ENCODE measurements at regions not wholly inside any gene's neighbourhood (a gene's known extent, or its start where the extent isn't known, plus 50 kb on each side); places are given as distances from the start of the nearest gene placed in this dataset.

GRCh38 chr17:77890771-77891170 lies 67.7 kb upstream of the TNRC6C start:
- Histone ChIP-seq H3K4me1 (ENCODE audit: insufficient read depth, poor library complexity, severe bottlenecking) (peaks cover 2% of the 10 kb centered on the region), H3K9me3 (ENCODE audit: severe bottlenecking) (no peaks in the 10 kb centered on the region), H3K27me3 (ENCODE audit: insufficient read depth, poor library complexity, severe bottlenecking) (peaks cover 35% of the 10 kb centered on the region), H3K36me3 (ENCODE audit: low read depth) (no peaks in the 10 kb centered on the region), H3K27ac (ENCODE audit: poor library complexity, severe bottlenecking) (no peak overlapping the region), H3K4me3 (ENCODE audit: severe bottlenecking) (no peak overlapping the region)
- TF ChIP-seq CTCF (IDR thresholded peaks at IDR 0.05; ENCODE audit: poor library complexity, severe bottlenecking), result no peak
- ATAC-seq (ENCODE audit: low read depth) (no peak), DNase-seq (ENCODE audit: low spot score) (peak; percentile 34)

- Histone ChIP-seq H3K27me3 (ENCODE audit: insufficient read depth, poor library complexity, severe bottlenecking) (peaks cover 26% of the 10 kb centered on the region), H3K4me3 (ENCODE audit: severe bottlenecking) (no peak overlapping the region), H3K4me1 (ENCODE audit: insufficient read depth, poor library complexity, severe bottlenecking) (peaks cover 2% of the 10 kb centered on the region), H3K27ac (ENCODE audit: poor library complexity, severe bottlenecking) (no peak overlapping the region), H3K9me3 (ENCODE audit: severe bottlenecking) (no peaks in the 10 kb centered on the region), H3K36me3 (ENCODE audit: low read depth) (no peaks in the 10 kb centered on the region)
- ATAC-seq (ENCODE audit: low read depth) (no peak), DNase-seq (ENCODE audit: low spot score) (peak; percentile 42)
- TF ChIP-seq CTCF (IDR thresholded peaks at IDR 0.05; ENCODE audit: poor library complexity, severe bottlenecking), result no peak
These were observed 66.9 kb upstream of the TNRC6C start for GRCh38 chr17:77891602-77892001.

GRCh38 chr17:77892031-77892430 lies 66.5 kb upstream of the TNRC6C start:
- ATAC-seq (ENCODE audit: low read depth) (no peak), DNase-seq (ENCODE audit: low spot score) (peak; percentile 30)
- no peak overlapping the region for H3K27ac ChIP-seq (ENCODE audit: poor library complexity, severe bottlenecking)
- H3K4me3 ChIP-seq (ENCODE audit: severe bottlenecking), result no peak overlapping the region
- no peaks in the 10 kb centered on the region for H3K36me3 ChIP-seq (ENCODE audit: low read depth)
- peaks cover 2% of the 10 kb centered on the region for H3K4me1 ChIP-seq (ENCODE audit: insufficient read depth, poor library complexity, severe bottlenecking)
- peaks cover 22% of the 10 kb centered on the region for H3K27me3 ChIP-seq (ENCODE audit: insufficient read depth, poor library complexity, severe bottlenecking)
- no peaks in the 10 kb centered on the region for H3K9me3 ChIP-seq (ENCODE audit: severe bottlenecking)
- TF ChIP-seq CTCF (IDR thresholded peaks at IDR 0.05; ENCODE audit: poor library complexity, severe bottlenecking), result no peak

- no peaks in the 10 kb centered on the region for H3K36me3 ChIP-seq (ENCODE audit: low read depth)
- no peak for TF ChIP-seq CTCF (IDR thresholded peaks at IDR 0.05; ENCODE audit: poor library complexity, severe bottlenecking)
- H3K9me3 ChIP-seq (ENCODE audit: severe bottlenecking), result no peaks in the 10 kb centered on the region
- DNase-seq (ENCODE audit: low spot score) (peak; percentile 54), ATAC-seq (ENCODE audit: low read depth) (no peak)
- no peaks in the 10 kb centered on the region for H3K4me1 ChIP-seq (ENCODE audit: insufficient read depth, poor library complexity, severe bottlenecking)
- no peak overlapping the region for H3K27ac ChIP-seq (ENCODE audit: poor library complexity, severe bottlenecking)
- no peak overlapping the region for H3K4me3 ChIP-seq (ENCODE audit: severe bottlenecking)
- peaks cover 17% of the 10 kb centered on the region for H3K27me3 ChIP-seq (ENCODE audit: insufficient read depth, poor library complexity, severe bottlenecking)
These were observed 65.9 kb upstream of the TNRC6C start for GRCh38 chr17:77892469-77893143.

All from RWPE2 (cell line).